SK-N-DZ (cell line): ENCODE measurements at regions not wholly inside any gene's neighbourhood (a gene's known extent, or its start where the extent isn't known, plus 50 kb on each side); places are given as distances from the start of the nearest gene placed in this dataset.
"Not testable (repeated sequence)": the region's sequence is repeated elsewhere in the genome, so short reads cannot be mapped to it uniquely, and the experiment has no call there.

Source experiments
- DNase-seq: peaks from one replicate; pipeline ENCODE4 v3.0.0-alpha.2; 2015; ENCODE audit warnings: low spot score

GRCh38 chr15:36067483-36068274, 511.7 kb upstream of the CDIN1 start:
- DNase-seq: no peak

GRCh38 chr15:36075333-36075732, 504.1 kb upstream of the CDIN1 start:
- DNase-seq: no peak

GRCh38 chr15:36079021-36079420, 500.4 kb upstream of the CDIN1 start:
- no peak for DNase-seq

DNA sequence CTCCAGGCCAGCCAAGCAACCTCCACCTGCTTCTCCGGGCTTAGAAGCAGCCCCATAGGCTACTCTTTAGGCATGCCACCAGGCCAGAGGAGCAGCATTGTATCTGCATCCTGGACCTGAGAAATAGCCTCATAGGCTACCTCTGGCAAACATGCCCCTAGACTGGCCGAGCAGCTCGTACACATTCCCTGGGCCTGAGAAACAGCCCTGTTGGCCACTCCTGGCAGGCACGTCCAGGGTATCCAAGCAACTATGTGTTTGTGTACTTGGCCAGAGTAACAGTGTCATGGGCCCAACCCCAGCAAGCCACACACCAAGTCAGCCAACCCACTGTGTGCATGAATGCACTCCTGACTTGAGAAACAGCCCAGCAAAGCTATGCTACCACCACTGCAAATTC, 498.7 kb upstream of the CDIN1 start:
- DNase-seq: no peak

DNA sequence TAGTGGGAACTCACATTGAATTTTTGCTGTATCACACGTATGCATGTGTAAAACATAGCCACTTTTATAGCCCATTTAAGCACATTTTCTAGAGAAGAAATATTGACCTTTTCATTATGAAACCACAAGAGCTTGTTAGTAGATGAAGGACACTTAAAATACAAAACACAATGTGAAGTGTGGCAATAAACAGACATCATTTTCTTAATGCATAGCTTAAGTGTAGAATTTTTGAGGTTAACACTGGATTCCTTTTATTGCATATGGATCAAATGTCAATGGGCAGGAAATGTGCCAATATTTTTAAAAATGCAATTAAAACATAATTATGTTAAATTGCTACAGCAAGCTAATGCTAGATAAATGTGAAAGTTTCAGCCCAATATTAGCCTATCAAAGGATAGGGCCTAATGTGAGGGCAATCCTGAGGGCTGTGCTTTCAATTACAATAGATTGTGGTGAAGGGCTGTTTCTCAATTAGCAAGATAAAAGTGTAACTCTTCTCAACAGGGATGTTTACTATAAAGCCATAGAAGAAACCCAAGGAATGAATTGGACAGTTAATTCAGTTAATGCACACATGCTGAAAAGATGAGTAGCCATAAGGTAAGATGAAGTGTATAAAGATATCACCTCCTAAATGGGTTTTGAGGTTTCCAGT, 489.0 kb upstream of the CDIN1 start:
- no peak for DNase-seq

- no peak for DNase-seq
Observed at GRCh38 chr15:36106640-36107335, 472.6 kb upstream of the CDIN1 start.

DNA sequence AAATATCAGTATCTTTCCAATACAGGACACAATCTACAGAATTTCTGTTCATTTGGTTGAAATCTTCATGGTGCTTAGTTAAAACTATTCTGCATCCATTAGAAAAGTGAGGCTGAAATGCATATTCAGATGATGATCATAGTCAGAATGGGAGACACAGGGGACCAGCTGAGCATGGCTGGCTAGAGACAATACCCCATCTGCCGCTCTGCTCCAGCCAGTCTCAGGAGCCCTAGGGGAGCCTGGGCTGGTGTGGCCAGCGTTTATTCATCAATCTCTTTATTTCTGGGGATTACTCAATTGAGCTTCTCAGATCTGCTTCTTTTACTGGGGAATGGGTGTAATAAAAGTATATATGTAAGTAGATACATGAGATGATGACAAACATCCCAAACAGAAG, 470.9 kb upstream of the CDIN1 start:
- no peak for DNase-seq

- DNase-seq: no peak
Observed at GRCh38 chr15:36109943-36110658, 469.3 kb upstream of the CDIN1 start.

GRCh38 chr15:36110659-36110993, 468.8 kb upstream of the CDIN1 start:
- no peak for DNase-seq

GRCh38 chr15:36117296-36117787, 462.1 kb upstream of the CDIN1 start:
- peak; percentile 72 for DNase-seq

GRCh38 chr15:36126194-36126593, 453.2 kb upstream of the CDIN1 start:
- no peak for DNase-seq

- DNase-seq: no peak
Observed at GRCh38 chr15:36130641-36131310, 448.6 kb upstream of the CDIN1 start.

GRCh38 chr15:36133742-36134141, 445.7 kb upstream of the CDIN1 start:
- DNase-seq: no peak

DNA sequence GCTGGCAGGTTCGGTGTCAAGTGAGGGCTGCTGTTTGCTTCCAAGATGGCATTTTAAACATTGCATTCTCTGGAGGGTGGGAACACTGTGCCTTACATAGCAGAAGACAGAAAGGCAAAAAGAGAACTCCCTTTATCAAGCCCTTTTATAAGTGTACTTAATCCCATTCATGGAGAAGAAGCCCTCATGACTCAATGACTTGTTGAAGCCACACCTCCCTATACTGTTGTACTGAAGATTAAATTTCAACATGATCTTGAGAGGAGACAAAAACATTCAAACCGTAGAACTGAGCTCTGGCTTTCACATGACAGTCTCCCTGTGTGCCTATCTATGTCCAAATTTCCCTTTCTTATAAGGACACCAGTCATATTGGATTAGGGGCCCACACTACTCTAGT, 443.4 kb upstream of the CDIN1 start:
- no peak for DNase-seq

- DNase-seq: no peak
Observed at GRCh38 chr15:36152936-36153335, 426.5 kb upstream of the CDIN1 start.

GRCh38 chr15:36156879-36157427, 422.5 kb upstream of the CDIN1 start:
- DNase-seq: no peak

DNA sequence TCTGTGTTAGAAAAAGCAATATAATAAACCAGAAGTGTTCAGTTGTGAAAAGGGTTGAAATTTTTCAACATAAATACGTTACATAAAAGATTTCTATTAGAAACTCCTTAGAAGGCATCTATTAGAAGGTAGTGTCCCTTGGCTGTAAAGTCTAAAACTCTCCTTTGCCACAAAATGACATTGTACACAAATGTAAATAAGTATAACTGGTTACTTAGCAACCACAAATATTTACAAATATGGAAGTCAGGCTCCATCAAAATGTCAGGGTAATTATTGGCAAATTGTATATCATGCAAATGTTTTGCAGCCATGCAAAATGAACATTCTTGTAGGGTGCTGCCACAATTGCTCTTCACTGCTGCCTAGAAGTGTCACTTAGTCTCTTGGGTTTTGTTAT, 419.1 kb upstream of the CDIN1 start:
- DNase-seq: no peak

- no peak for DNase-seq
Observed at GRCh38 chr15:36161108-36161507, 418.3 kb upstream of the CDIN1 start.

DNA sequence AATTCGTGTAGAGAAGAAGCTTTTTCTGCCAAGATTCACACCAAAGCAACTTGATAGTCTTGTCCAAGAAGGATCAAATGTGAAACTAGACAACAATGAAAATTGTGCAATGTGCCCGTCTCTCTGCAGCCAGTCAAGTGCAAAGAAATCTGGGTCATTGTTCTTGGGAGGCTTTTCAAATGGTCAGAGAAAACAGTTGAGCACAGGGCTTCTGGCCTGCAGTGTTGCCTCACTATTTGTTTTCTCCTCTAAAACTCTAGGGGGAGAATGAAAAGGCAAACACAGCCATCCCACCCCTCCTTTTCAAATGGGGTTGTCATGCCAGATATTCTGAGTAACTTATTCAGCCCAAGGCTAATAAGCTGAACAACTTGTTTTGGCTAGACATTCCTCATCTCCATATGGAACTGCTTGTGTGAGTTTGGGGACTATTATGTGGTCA, 417.6 kb upstream of the CDIN1 start:
- DNase-seq: no peak

DNA sequence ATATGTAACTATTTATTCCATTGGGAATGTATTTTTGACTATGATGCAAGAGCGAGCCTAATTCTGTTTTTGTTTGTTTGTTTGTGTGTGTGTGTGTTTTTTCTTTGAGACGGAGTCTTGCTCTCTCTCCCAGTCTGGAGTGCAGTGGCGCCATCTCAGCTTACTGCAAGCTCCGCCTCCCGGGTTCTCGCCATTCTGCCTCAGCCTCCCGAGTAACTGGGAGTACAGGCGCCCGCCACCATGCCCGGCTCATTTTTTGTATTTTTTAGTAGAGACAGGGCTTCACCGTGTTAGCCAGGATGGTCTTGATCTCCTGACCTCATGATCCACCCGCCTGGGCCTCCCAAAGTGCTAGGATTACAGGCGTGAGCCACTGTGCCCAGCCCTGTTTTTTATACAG, 415.4 kb upstream of the CDIN1 start:
- not testable (repeated sequence) for DNase-seq

GRCh38 chr15:36172955-36173354, 406.5 kb upstream of the CDIN1 start:
- no peak for DNase-seq
